ENCODE measurements at regions not wholly inside any gene's neighbourhood (a gene's known extent, or its start where the extent isn't known, plus 50 kb on each side); places are given as distances from the start of the nearest gene placed in this dataset.

DNA sequence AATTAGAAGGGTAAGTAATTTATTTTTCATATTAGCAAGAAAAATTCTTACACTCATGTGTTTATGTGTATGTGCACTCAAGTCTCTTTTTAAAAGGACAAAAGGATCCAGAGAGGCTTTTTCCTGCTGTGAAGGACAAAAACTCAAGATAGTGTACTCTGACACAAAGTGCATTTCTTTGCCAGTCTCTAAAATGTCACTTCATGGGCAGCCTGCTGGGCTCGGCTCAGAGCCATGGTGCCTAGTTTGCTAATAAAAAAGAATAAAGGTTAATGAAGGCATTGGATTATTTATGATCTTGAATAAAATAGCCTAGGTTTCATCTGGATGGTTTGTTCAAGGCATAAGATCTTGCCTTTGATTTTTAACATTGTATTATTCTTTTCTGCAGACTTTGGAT lies 989.0 kb downstream of the TBL1XR1 start:
- TF ChIP-seq, protein P1, sequence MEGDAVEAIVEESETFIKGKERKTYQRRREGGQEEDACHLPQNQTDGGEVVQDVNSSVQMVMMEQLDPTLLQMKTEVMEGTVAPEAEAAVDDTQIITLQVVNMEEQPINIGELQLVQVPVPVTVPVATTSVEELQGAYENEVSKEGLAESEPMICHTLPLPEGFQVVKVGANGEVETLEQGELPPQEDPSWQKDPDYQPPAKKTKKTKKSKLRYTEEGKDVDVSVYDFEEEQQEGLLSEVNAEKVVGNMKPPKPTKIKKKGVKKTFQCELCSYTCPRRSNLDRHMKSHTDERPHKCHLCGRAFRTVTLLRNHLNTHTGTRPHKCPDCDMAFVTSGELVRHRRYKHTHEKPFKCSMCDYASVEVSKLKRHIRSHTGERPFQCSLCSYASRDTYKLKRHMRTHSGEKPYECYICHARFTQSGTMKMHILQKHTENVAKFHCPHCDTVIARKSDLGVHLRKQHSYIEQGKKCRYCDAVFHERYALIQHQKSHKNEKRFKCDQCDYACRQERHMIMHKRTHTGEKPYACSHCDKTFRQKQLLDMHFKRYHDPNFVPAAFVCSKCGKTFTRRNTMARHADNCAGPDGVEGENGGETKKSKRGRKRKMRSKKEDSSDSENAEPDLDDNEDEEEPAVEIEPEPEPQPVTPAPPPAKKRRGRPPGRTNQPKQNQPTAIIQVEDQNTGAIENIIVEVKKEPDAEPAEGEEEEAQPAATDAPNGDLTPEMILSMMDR (IDR thresholded peaks at IDR 0.05; ENCODE audit: poor library complexity), result no peak
- TF ChIP-seq EZH2phosphoT487 (IDR thresholded peaks at IDR 0.05; ENCODE audit: low read depth, severe bottlenecking, unreplicated experiment), result no peak

Measured in hepatocyte (in vitro differentiated cells).